Ovary (tissue), 7 donors: ENCODE measurements at regions not wholly inside any gene's neighbourhood (a gene's known extent, or its start where the extent isn't known, plus 50 kb on each side); places are given as distances from the start of the nearest gene placed in this dataset.

Experiments used
- DNase-seq, 5 donors: peaks; one replicate each; pipeline ENCODE4 v3.0.0-alpha.2; 2019 to 2020
- H3K27ac ChIP-seq, 2 donors: fragments of 200-600 bp; one replicate each; pipeline versions ENCODE4 v1.5.1 to v1.8.0; 2019 to 2022
- H3K27me3 ChIP-seq: fragments of 200-600 bp; one replicate; pipeline ENCODE4 v1.8.0; 2022
- H3K36me3 ChIP-seq: fragments of 200-600 bp; sonication (generic); one replicate; pipeline ENCODE4 v1.5.1; 2019
- H3K4me1 ChIP-seq: one replicate; pipeline ENCODE4 v1.8.1; 2013; ENCODE audit warnings: mild to moderate bottlenecking, moderate library complexity; ENCODE audit not compliant: insufficient read depth
- H3K4me3 ChIP-seq: fragments of 200-600 bp; sonication (generic); one replicate; pipeline ENCODE4 v1.5.1; 2017
- H3K9me3 ChIP-seq, 2 donors: fragments of 200-600 bp in 1 of 2; sonication (generic) in 1 of 2; one replicate each; pipeline versions ENCODE4 v1.5.1 to v1.8.1; 2013 to 2019; ENCODE audit warnings: mild to moderate bottlenecking in 1 of 2, moderate library complexity in 1 of 2
- EP300 ChIP-seq: sonication (generic); formaldehyde crosslinking; IDR thresholded peaks from one replicate; pipeline ENCODE4 v1.6.1; 2017; ENCODE audit warnings: antibody characterized with exemption
- POLR2A ChIP-seq: fragments of 450-650 bp; IDR thresholded peaks from one replicate; pipeline ENCODE4 v1.6.1; 2017; ENCODE audit warnings: antibody characterized with exemption, mild to moderate bottlenecking, moderate library complexity
- WGBS, 3 donors: extraction: QIAGEN DNeasy Blood & Tissue Kit in 1 of 3; methylation state at CpG; one replicate each; pipeline versions ENCODE4 v1.1.5 to v1.1.7; 2013 to 2017; 5-methylcytosine and 5-hydroxymethylcytosine counted together
- intact Hi-C, 4 donors: fragments of 100-400 bp; cut with DNase I; formaldehyde crosslinking; loops; one replicate each; pipeline versions ENCODE4 v1.11.0 to v1.15.1; 2022 to 2023
- TF ChIP-seq, protein P1 (sequence below), 3 donors: fragments of 450-650 bp in 2 of 3; fragments of 200-600 bp in 1 of 3; IDR thresholded peaks; one replicate each; pipeline versions ENCODE4 v1.5.1 to v1.8.0; 2016 to 2022; ENCODE audit warnings: antibody characterized with exemption in 3 of 3, mild to moderate bottlenecking in 1 of 3
- donor health status: DM: no; HTN: no; CAD: no; lungs with moderate emphysema.
- donor health status: DM: no; HTN: no; CAD: no.
- donor health status: Bipolar disorder and iron deficiency.
- donor health status: DM: no; HTN: no; CAD: no.
- donor health status: DM: yes; HTN: yes; CAD: no.

DNA sequence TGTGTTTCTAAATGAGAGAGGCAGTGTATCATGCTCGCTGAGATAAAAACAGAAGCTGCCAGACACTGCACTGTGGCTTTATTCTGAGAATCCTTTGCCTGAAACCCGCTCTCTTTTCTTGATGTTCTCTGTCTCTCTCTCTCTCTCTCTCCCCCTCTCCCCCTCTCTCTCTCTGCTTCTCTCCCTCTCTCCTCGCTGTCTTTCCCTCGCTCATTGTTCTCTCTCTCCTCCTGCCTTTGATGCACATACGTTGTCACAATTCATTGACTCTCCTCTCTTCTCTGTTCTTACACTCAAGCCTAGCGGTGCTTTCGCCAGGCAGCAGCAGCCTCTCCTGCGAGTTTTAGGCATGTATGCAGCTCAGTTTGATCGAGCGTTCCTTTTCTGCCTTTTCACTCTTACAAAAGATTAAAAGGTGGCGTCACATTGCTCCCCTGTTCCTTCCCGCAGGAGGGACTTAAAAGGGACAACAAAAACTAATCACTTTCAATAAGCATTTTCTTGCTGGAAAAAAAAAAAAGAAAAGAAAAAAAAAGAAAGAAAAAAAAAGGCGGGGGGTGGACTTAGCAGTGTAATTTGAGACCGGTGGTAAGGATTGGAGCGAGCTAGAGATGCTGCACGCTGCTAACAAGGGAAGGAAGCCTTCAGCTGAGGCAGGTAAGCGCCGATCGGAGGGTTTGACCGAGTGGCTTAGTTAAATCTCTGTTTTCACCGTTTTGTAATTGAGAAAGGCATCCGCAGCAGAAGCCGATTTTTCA is 717.9 kb upstream of the WWC1 start:
- H3K27me3 ChIP-seq = no peaks in the 10 kb centered on the region
- H3K9me3 ChIP-seq = no peaks in the 10 kb centered on the region
- peak overlapping the region; percentile 16 for H3K4me3 ChIP-seq
- WGBS, 3 donors = 0 to 1% (median 1%) methylated on average over 23 of the region's 23 CpGs
- TF ChIP-seq, protein P1, sequence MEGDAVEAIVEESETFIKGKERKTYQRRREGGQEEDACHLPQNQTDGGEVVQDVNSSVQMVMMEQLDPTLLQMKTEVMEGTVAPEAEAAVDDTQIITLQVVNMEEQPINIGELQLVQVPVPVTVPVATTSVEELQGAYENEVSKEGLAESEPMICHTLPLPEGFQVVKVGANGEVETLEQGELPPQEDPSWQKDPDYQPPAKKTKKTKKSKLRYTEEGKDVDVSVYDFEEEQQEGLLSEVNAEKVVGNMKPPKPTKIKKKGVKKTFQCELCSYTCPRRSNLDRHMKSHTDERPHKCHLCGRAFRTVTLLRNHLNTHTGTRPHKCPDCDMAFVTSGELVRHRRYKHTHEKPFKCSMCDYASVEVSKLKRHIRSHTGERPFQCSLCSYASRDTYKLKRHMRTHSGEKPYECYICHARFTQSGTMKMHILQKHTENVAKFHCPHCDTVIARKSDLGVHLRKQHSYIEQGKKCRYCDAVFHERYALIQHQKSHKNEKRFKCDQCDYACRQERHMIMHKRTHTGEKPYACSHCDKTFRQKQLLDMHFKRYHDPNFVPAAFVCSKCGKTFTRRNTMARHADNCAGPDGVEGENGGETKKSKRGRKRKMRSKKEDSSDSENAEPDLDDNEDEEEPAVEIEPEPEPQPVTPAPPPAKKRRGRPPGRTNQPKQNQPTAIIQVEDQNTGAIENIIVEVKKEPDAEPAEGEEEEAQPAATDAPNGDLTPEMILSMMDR (IDR thresholded peaks at IDR 0.05) = no peak
- TF ChIP-seq EP300 (no peak), POLR2A (no peak)
- peak in 2 of 5 donors; percentile 9 to 15 for DNase-seq
- H3K36me3 ChIP-seq = no peaks in the 10 kb centered on the region
- H3K4me1 ChIP-seq = no peaks in the 10 kb centered on the region
- H3K27ac ChIP-seq = no peak overlapping the region
- intact Hi-C loops = no loop called here

DNA sequence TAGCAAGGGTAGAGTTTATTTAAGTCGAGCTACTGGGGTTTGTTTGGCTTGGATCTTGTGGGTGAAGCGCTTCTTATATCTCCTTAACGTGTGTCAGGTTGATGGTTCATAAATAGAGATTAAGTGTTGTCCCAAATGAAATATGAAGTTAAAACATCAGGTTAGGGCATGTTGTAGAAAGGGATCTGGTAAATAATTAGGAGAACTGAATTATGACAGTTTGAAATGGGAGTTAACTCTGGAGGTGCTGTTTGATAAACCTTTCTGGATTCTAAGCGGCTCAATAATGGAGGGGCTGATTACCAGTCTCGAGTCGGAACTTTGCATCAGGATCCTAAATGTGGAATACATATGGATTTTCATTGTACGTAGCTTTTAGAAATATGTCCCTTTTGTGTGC is 717.0 kb upstream of the WWC1 start:
- DNase-seq = no peak
- no peaks in the 10 kb centered on the region for H3K27me3 ChIP-seq
- H3K27ac ChIP-seq = no peak overlapping the region
- no peaks in the 10 kb centered on the region for H3K4me1 ChIP-seq
- intact Hi-C loops = no loop called here
- WGBS, 3 donors = 18 to 32% (median 21%) methylated on average over 7 of the region's 7 CpGs
- no peaks in the 10 kb centered on the region for H3K36me3 ChIP-seq
- H3K9me3 ChIP-seq = no peaks in the 10 kb centered on the region
- TF ChIP-seq POLR2A (no peak), EP300 (no peak)
- TF ChIP-seq, protein P1 (IDR thresholded peaks at IDR 0.05) = no peak
- H3K4me3 ChIP-seq = no peak overlapping the region

DNA sequence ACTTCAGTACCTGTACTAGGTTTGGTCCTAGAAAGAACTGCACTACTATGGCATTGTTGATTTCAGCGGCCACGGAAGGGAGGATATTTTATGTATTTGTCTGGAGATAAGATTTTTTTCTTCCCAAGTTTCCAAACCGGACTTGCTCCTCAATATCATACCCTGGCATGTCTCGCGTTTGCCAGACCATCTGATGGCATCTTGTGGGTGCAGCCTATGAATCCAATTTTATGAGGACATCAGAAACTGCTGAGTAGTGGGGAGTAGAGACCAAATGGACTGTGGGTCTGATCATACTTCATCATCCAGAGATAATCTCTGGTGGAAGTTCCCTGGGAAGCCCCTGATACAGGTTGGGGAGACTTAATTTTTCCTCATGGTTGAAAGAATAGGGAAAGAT is 716.1 kb upstream of the WWC1 start:
- 58 to 65% (median 61%) methylated on average over 5 of the region's 5 CpGs for WGBS, 3 donors
- no peaks in the 10 kb centered on the region for H3K27me3 ChIP-seq
- TF ChIP-seq EP300 (no peak), POLR2A (no peak)
- TF ChIP-seq, protein P1 (IDR thresholded peaks at IDR 0.05) = no peak
- no peaks in the 10 kb centered on the region for H3K4me1 ChIP-seq
- no peaks in the 10 kb centered on the region for H3K9me3 ChIP-seq
- no peak overlapping the region for H3K27ac ChIP-seq
- intact Hi-C loops = no loop called here
- no peak for DNase-seq
- H3K36me3 ChIP-seq = no peaks in the 10 kb centered on the region
- H3K4me3 ChIP-seq = no peak overlapping the region

DNA sequence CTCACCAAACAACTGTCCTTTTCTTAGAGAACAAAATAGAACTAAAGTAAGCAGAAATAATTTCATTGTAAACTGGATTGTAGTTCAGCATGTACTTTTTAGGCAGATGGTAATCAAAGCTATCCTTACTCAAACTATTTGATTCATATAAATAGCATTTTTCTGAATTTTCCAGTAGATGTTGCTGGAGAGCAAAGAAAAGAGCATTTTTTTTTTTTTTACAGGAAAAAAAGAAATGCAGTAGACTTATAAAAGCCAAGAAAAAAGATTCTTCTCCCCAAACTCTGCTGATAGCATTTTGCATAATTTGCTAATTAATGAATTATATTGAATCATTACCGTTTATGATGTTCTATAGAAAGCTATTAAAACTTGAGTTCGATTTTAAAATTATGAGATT is 715.3 kb upstream of the WWC1 start:
- Histone ChIP-seq H3K9me3 (no peaks in the 10 kb centered on the region), H3K4me1 (no peaks in the 10 kb centered on the region), H3K27ac (no peak overlapping the region), H3K27me3 (no peaks in the 10 kb centered on the region), H3K36me3 (no peaks in the 10 kb centered on the region), H3K4me3 (no peak overlapping the region)
- WGBS, 3 donors = 68 to 77% (median 71%) methylated on average over 2 of the region's 2 CpGs
- TF ChIP-seq POLR2A = no peak
- TF ChIP-seq, protein P1 (IDR thresholded peaks at IDR 0.05) = no peak
- no peak for TF ChIP-seq EP300
- intact Hi-C loops = no loop called here
- no peak for DNase-seq
